Smooth muscle cell (in vitro differentiated cells): ENCODE measurements at regions not wholly inside any gene's neighbourhood (a gene's known extent, or its start where the extent isn't known, plus 50 kb on each side); places are given as distances from the start of the nearest gene placed in this dataset.

Source experiments
- DNase-seq: peaks from one replicate; lab custom pipeline; 2025; ENCODE audit not compliant: unreplicated experiment; lab: John Stamatoyannopoulos, UW
- H2AFZ ChIP-seq: fragments of 200-600 bp; sonication (generic); 2 replicates; pipeline ENCODE4 v1.6.0; 2016; ENCODE audit warnings: antibody characterized with exemption, low read depth, mild to moderate bottlenecking
- H3F3A ChIP-seq: fragments of 200-600 bp; sonication (generic); 2 replicates; pipeline ENCODE4 v1.6.0; 2017; ENCODE audit warnings: antibody characterized with exemption, low read depth
- H3K27ac ChIP-seq: fragments of 200-600 bp; sonication (generic); 2 replicates; pipeline ENCODE4 v1.5.1; 2016; ENCODE audit warnings: low read depth, mild to moderate bottlenecking
- H3K27me3 ChIP-seq: fragments of 200-600 bp; sonication (generic); 2 replicates; pipeline ENCODE4 v1.6.1; 2016; ENCODE audit warnings: low read depth, mild to moderate bottlenecking
- H3K36me3 ChIP-seq: fragments of 200-600 bp; sonication (generic); 2 replicates; pipeline ENCODE4 v1.5.1; 2016; ENCODE audit warnings: low read depth
- H3K4me1 ChIP-seq: fragments of 200-600 bp; sonication (generic); 2 replicates; pipeline ENCODE4 v1.5.1; 2016; ENCODE audit warnings: low read depth
- H3K4me2 ChIP-seq: fragments of 200-600 bp; sonication (generic); 2 replicates; pipeline ENCODE4 v1.6.0; 2016; ENCODE audit warnings: mild to moderate bottlenecking
- H3K4me3 ChIP-seq: fragments of 200-600 bp; sonication (generic); 2 replicates; pipeline ENCODE4 v1.5.1; 2016; ENCODE audit warnings: mild to moderate bottlenecking
- H3K79me2 ChIP-seq: fragments of 200-600 bp; sonication (generic); 2 replicates; pipeline ENCODE4 v1.6.0; 2016; ENCODE audit warnings: low read depth, mild to moderate bottlenecking
- H3K9ac ChIP-seq: fragments of 200-600 bp; sonication (generic); 2 replicates; pipeline ENCODE4 v1.6.0; 2016; ENCODE audit warnings: low read depth
- H3K9me3 ChIP-seq: fragments of 200-600 bp; sonication (generic); replicated peaks from 2 replicates; pipeline ENCODE4 v1.5.1; 2016; ENCODE audit warnings: low read depth
- H4K20me1 ChIP-seq: fragments of 200-600 bp; sonication (generic); 2 replicates; pipeline ENCODE4 v1.6.0; 2016; ENCODE audit warnings: low read depth
- WGBS: methylation state at CpG from one replicate; pipeline ENCODE4 v1.1.7; 2016; ENCODE audit warnings: low lambda C conversion rate; 5-methylcytosine and 5-hydroxymethylcytosine counted together
- TF ChIP-seq, protein P1 (sequence below): fragments of 200-600 bp; sonication (generic); IDR thresholded peaks from 2 replicates; pipeline ENCODE4 v1.5.1; 2017; ENCODE audit warnings: borderline replicate concordance, mild to moderate bottlenecking, antibody characterized with exemption; ENCODE audit not compliant: insufficient read depth, poor library complexity, severe bottlenecking

DNA sequence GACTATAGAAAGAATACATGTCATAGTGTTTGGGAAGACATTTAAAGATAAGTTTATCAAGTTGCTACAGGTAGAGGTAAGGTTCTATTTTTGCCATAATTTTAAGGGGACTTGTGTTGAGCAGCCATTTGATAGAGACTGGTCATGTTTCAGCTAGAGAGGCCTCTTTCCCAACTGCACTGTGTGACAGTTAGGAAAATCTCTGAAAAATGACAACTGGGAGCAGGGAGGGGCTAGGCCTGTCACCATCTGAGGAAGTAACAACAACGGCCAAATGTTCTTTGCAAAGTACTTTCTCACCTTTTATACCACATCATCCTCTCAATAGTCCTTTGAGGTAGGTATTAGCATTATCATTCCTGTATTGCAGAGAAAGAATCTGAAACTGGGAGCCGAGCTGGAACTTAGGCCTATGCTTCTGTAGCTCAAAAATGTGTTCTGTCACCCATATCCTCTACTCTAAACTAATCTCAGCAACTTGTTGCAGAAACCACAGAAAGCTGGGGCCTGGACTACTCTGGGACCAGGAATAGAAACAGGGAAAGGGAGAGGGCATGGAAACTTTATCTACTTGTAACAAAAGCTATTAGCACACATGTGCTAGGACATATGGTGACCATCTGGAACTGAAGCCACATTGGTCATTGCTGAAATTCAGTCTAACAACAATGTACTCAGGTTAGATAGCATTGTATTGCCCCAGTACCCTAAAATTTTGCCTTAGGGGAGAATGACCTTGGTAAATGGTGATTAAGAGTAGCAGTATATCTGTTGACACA is 198.9 kb downstream of the MID1IP1 start:
- H3K4me2 ChIP-seq: no peak overlapping the region

DNA sequence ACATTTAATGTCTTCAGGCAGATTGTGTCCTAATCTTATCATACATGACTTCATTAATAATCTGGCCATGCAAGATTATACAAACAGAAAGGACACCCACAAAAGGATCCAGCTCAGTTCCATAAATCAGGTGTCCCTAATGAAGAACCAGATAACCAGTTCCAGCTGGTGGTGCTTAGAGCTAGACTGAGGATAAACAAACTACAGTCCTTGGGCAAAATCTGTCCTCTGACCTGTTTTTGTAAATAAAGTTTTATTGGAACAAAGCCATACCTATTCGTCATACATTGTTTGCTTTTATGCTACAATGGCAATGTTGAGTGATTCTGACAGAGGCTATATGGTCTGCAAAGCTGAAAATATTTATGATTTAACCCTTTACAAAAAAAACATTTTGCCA is 199.5 kb downstream of the MID1IP1 start:
- DNase-seq: no peak
- Histone ChIP-seq H2AFZ (no peak overlapping the region), H3K27me3 (no peaks in the 10 kb centered on the region), H3K4me1 (no peaks in the 10 kb centered on the region), H4K20me1 (no peaks in the 10 kb centered on the region), H3K79me2 (no peaks in the 10 kb centered on the region), H3K4me2 (no peak overlapping the region), H3K27ac (no peak overlapping the region), H3K36me3 (no peaks in the 10 kb centered on the region), H3K9ac (no peak overlapping the region), H3K4me3 (no peak overlapping the region), H3F3A (no peaks in the 10 kb centered on the region), H3K9me3 (no peaks in the 10 kb centered on the region)
- WGBS: 76% methylated on average over 1 of the region's 1 CpG
- TF ChIP-seq, protein P1, sequence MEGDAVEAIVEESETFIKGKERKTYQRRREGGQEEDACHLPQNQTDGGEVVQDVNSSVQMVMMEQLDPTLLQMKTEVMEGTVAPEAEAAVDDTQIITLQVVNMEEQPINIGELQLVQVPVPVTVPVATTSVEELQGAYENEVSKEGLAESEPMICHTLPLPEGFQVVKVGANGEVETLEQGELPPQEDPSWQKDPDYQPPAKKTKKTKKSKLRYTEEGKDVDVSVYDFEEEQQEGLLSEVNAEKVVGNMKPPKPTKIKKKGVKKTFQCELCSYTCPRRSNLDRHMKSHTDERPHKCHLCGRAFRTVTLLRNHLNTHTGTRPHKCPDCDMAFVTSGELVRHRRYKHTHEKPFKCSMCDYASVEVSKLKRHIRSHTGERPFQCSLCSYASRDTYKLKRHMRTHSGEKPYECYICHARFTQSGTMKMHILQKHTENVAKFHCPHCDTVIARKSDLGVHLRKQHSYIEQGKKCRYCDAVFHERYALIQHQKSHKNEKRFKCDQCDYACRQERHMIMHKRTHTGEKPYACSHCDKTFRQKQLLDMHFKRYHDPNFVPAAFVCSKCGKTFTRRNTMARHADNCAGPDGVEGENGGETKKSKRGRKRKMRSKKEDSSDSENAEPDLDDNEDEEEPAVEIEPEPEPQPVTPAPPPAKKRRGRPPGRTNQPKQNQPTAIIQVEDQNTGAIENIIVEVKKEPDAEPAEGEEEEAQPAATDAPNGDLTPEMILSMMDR: no peak

More for the DNA sequence above, 198.9 kb downstream of the MID1IP1 start:
- no peak overlapping the region for H3K9ac ChIP-seq
- H3K9me3 ChIP-seq: no peaks in the 10 kb centered on the region
- H3K79me2 ChIP-seq: no peaks in the 10 kb centered on the region
- no peaks in the 10 kb centered on the region for H3K27me3 ChIP-seq
- H3K27ac ChIP-seq: no peak overlapping the region
- no peaks in the 10 kb centered on the region for H3K36me3 ChIP-seq
- H3F3A ChIP-seq: no peaks in the 10 kb centered on the region
- no peak for DNase-seq
- H2AFZ ChIP-seq: peak overlapping the region; percentile 30
- no peaks in the 10 kb centered on the region for H3K4me1 ChIP-seq
- TF ChIP-seq, protein P1: no peak
- no peaks in the 10 kb centered on the region for H4K20me1 ChIP-seq
- no peak overlapping the region for H3K4me3 ChIP-seq
- WGBS: 39% methylated on average over 2 of the region's 2 CpGs

DNA sequence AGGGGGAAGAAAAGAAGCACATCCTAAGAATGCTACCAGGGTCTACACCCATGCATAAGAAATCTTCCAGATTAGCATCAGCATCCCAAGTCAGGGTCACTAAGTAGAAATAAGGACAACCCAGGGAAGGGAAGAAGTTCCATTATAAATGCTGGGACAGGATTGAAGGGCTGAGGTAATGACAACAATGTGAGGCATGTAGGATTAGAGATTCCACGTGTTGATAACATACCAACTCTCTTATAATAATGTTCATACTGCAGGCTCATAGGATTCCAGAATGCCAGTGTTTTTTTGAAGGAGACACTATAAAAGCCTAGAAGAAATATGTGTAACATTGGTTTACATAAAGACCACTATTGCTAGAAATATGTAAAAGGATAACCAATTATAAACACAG is 201.2 kb downstream of the MID1IP1 start:
- whole genome bisulfite sequencing: 47% methylated on average over 1 of the region's 1 CpG
- no peaks in the 10 kb centered on the region for H3K27me3 ChIP-seq
- no peaks in the 10 kb centered on the region for H4K20me1 ChIP-seq
- no peak overlapping the region for H3K9ac ChIP-seq
- no peaks in the 10 kb centered on the region for H3F3A ChIP-seq
- no peak overlapping the region for H3K27ac ChIP-seq
- no peaks in the 10 kb centered on the region for H3K9me3 ChIP-seq
- no peak overlapping the region for H3K4me3 ChIP-seq
- TF ChIP-seq, protein P1: no peak
- no peaks in the 10 kb centered on the region for H3K36me3 ChIP-seq
- no peaks in the 10 kb centered on the region for H3K79me2 ChIP-seq
- no peak overlapping the region for H3K4me2 ChIP-seq
- H3K4me1 ChIP-seq: no peaks in the 10 kb centered on the region
- no peak overlapping the region for H2AFZ ChIP-seq
- no peak for DNase-seq

DNA sequence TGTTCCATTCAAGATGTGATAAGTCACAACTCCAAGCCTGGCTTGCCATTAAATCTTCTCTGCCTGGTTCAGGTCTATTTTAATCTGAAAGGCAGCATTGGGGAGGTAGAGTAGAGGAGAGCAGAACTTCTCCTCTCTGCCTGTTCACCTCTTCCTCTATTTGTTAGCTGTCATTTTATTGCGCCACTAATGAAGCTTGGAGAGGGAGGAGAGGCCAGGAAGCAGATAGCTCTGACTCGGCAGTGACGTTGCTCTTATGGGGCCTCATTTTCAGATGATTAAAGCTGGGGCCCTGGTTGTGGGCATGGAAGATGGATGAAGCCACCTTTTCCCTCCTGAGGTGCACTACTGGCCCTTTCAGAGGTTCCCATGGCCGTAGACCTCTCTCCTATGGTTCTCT is 207.3 kb downstream of the MID1IP1 start:
- TF ChIP-seq, protein P1: no peak
- DNase-seq: no peak
- 80% methylated on average over 4 of the region's 4 CpGs for WGBS
- H3K9ac ChIP-seq: no peak overlapping the region
- no peak overlapping the region for H2AFZ ChIP-seq
- H3K27me3 ChIP-seq: no peaks in the 10 kb centered on the region
- H3K79me2 ChIP-seq: no peaks in the 10 kb centered on the region
- H4K20me1 ChIP-seq: no peaks in the 10 kb centered on the region
- H3K4me2 ChIP-seq: no peak overlapping the region
- no peak overlapping the region for H3K27ac ChIP-seq
- no peaks in the 10 kb centered on the region for H3K9me3 ChIP-seq
- peaks cover 6% of the 10 kb centered on the region for H3K4me1 ChIP-seq
- H3K4me3 ChIP-seq: no peak overlapping the region
- no peaks in the 10 kb centered on the region for H3K36me3 ChIP-seq
- no peaks in the 10 kb centered on the region for H3F3A ChIP-seq
